ENCODE measurements at regions not wholly inside any gene's neighbourhood (a gene's known extent, or its start where the extent isn't known, plus 50 kb on each side); places are given as distances from the start of the nearest gene placed in this dataset.

- DNase-seq (ENCODE audit: low spot score in 2 of 2) = no peak
- FAIRE-seq = no peak
These were observed 518.9 kb downstream of the TUSC7 start for GRCh38 chr3:117228466-117228865.

- FAIRE-seq (no peak), DNase-seq (ENCODE audit: low spot score in 2 of 2) (no peak)
These were observed 521.3 kb downstream of the TUSC7 start for GRCh38 chr3:117230924-117231323.

DNA sequence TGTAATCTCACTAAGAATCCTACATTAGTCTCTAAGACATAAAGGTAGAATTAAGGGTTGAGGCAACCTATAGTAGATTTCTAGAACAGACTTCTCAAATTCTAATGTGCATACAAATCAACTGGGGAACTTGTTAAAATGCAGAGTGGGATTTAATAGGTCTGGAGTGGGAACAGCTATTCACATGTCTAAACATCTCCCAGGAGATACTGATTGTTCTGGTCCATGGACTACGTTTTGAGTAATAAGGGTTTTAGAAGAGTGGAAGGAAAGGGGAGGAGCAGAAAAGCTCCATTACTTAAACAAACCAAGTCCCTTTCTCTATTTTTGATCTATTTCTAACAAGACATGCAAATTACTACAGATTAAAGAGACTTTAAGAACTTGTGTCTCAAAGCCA, 524.8 kb downstream of the TUSC7 start:
- no peak for DNase-seq (ENCODE audit: low spot score in 2 of 2)
- FAIRE-seq = no peak

GRCh38 chr3:117235304-117235703, 525.7 kb downstream of the TUSC7 start:
- FAIRE-seq (no peak), DNase-seq (ENCODE audit: low spot score in 2 of 2) (no peak)

DNA sequence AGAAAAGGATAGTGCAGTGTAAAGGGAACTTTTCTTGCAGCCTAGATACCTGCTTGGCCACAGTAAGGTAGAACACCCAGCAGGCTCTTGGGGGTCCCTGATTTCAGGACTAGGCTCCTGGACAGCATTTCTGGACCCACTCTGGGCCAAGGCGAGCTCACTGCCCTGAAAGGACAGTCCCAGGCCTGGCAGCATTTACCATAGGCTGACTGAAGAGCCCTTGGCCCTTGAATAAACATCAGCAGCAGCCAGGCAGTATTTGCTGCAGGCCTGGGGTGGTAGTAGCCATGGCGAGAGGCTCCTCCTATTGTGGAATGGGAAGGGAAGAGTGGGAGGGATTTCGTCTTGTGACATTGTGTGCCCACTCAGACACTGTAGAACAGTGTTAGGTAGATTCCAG, 529.2 kb downstream of the TUSC7 start:
- no peak for DNase-seq (ENCODE audit: low spot score in 2 of 2)
- no peak for FAIRE-seq

DNA sequence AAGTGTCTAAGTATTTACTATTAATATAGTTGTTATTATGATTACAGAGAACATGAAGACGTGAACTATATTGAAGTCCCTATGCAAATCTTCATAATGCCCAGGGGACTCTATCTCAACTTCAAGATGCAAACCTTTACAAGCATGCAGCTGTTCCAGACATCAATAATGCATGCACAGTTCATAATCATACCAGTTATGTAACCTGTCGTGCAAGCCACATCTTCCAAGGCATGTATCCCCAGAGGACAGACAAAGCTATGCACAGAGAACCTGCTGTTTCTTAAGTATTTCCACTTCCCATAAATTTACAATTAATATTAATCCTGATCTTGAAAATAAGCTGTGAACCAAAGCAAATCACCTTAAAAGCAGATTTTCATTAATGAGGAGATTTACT, 534.1 kb downstream of the TUSC7 start:
- FAIRE-seq = no peak
- no peak for DNase-seq (ENCODE audit: low spot score in 2 of 2)

DNA sequence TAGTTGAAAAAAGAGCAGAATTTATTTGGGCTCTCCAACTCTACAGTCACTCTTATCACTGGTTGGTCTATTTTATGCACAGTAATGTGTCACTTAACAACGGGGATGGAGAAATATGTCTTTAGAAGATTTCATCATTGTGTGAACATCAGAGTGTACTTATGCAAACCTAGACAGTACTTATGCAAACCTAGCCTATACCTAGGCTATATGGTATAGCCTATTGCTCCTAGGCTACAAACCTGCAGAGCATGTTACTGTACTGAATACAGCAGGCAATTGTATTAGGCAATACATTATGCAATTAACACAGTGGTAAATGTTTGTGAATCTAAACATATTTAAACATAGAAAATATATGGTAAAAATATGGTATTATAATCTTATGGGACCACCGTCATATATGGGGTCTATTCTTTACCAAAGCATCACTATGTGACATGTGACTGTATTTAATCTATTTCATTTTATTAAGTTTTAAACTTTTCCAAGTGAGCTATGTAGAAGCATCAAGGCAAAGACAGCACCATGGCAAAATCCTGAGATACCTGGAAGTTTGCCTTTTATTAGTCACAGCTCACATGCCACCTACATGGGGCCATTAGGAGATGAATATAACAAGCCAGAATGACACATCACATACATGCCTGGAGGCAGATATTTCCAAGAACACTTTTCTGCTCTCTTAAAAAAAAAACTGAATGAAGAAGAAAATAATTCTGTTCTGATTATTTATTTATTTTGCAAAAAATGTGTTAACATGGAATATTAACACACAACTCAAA, 537.4 kb downstream of the TUSC7 start:
- no peak for FAIRE-seq
- no peak for DNase-seq (ENCODE audit: low spot score in 2 of 2)

GRCh38 chr3:117248153-117248552, 538.6 kb downstream of the TUSC7 start:
- DNase-seq (ENCODE audit: low spot score in 2 of 2) = no peak
- FAIRE-seq = no peak

GRCh38 chr3:117252208-117252607, 542.6 kb downstream of the TUSC7 start:
- DNase-seq (ENCODE audit: low spot score in 2 of 2) = no peak
- FAIRE-seq = no peak

- no peak for FAIRE-seq
- DNase-seq (ENCODE audit: low spot score in 2 of 2) = no peak
These were observed 543.1 kb downstream of the TUSC7 start for GRCh38 chr3:117252651-117253050.

DNA sequence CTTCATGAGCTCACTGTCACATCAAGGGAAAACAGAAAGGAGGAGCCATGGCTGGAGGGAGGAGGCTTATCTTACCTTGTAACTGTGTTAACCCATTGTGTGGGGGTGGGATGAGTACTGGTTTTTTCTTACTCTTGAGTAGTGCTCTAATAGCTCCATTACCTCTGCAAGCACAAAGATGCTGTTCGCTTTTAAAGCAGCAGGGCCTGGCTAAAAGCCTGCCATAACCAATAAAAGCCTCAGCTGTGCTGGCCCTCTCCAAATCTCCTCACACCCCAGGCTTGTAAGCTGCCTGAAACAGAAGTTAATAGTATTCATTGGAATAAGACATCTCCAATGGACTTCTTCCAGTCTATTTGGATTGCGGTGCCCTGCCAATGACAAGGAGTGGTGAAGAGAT, 544.1 kb downstream of the TUSC7 start:
- DNase-seq (ENCODE audit: low spot score in 2 of 2) = no peak
- FAIRE-seq = no peak

- FAIRE-seq (no peak), DNase-seq (ENCODE audit: low spot score in 2 of 2) (no peak)
These were observed 545.4 kb downstream of the TUSC7 start for GRCh38 chr3:117254985-117255384.

GRCh38 chr3:117255736-117256135, 546.2 kb downstream of the TUSC7 start:
- FAIRE-seq (no peak), DNase-seq (ENCODE audit: low spot score in 2 of 2) (no peak)

DNA sequence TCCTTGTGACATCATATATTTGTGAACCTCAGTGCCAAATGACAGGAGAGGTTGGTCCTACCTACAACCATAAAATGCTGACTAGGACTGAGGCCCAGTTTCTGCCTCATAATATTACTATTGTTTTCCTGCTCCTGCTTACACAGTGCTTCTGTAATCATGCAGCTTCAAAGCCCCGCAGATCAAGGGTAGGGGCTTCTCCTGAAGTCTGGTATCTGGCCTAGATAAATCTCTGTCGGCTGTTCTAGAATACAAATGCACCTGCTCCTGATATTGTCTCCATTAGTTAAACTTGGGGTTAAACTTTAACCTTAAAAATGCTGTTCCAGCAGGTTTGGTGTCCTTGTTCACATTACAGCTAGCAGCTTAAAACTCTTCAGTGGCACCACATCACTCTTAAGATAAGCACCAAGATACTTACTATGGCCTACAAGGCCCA, 552.4 kb downstream of the TUSC7 start:
- FAIRE-seq = no peak
- no peak for DNase-seq (ENCODE audit: low spot score in 2 of 2)

DNA sequence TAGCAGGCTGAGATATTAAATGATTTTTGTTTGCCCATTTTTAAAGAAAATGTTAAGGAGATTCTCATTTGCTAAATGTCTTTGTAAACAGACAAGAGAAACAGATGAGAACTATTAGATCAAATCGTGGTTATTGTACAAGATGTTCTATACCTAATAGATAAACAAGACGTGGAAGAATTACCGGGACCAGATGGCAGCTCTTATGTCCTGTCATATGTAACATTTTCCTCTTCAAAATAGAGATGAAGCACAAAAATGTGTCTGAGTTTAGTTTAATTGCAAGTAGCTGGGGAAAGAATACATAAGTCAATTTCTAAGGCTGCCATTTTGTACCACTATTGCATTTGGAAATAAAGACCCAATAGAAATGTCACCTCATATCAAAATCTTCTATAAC, 553.7 kb downstream of the TUSC7 start:
- no peak for DNase-seq (ENCODE audit: low spot score in 2 of 2)
- FAIRE-seq = no peak

- no peak for DNase-seq (ENCODE audit: low spot score in 2 of 2)
- FAIRE-seq = no peak
These were observed 554.2 kb downstream of the TUSC7 start for GRCh38 chr3:117263745-117264144.

DNA sequence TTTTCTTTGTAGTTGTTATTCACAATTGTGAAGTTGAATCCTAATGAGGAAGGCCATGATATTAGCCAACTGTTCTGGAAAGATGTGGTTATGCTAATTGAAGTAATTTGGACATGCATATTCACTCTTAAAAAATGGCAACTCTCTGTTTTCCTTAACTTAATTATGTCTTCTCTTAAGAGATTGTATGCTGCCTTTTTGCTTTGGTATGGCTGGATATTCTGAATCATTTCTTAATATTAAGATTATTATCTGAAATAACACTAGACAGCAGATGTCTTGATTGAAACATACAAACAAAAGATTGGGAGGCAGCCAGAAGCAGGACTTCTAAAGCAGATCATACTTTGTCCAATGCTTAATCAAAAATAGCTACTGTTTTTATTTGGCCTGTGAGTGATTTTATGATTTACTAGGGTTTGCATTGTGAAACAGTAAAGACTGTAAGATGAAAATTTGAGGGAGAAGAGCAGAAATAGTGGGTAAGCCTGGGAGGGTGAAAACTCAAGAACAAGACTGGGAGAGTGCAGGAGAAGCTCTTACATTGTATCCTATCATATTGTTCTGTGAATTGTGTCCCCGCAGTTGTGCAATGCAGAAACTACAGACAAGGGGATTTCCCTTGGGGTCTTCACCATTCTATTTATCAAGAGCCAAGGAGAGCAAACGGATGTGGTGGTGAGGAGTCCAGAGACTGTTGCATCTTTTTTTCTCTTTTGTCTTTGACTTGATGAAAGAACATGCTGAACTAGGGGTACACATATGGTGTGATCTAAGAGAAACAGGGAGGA, 554.8 kb downstream of the TUSC7 start:
- no peak for FAIRE-seq
- DNase-seq (ENCODE audit: low spot score in 2 of 2) = no peak

GRCh38 chr3:117266806-117267205, 557.2 kb downstream of the TUSC7 start:
- DNase-seq (ENCODE audit: low spot score in 2 of 2) (no peak), FAIRE-seq (peak; percentile 24)

DNA sequence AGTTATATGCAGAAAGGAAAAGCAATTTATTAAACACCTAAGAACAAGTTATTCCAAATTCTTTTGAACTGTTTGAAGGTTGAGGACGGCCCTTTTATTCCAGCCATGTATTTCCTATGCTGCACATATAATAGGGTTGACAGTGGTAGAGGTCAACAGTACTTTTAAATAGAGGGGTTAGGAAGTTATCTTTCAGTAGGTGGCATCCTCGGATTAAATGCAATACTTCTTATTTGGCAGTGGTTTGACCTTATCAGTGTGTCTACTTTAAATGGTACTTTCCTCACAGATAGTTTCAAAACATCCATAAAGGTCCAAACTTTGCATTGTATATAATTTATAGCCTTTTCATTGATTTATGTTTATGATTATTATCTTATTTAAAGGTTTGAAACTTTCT, 558.7 kb downstream of the TUSC7 start:
- no peak for FAIRE-seq

GRCh38 chr3:117272274-117272673, 562.7 kb downstream of the TUSC7 start:
- DNase-seq (ENCODE audit: low spot score in 2 of 2) (no peak), FAIRE-seq (no peak)

More for the DNA sequence above, 558.7 kb downstream of the TUSC7 start:
- DNase-seq (ENCODE audit: low spot score in 2 of 2) = no peak

DNA sequence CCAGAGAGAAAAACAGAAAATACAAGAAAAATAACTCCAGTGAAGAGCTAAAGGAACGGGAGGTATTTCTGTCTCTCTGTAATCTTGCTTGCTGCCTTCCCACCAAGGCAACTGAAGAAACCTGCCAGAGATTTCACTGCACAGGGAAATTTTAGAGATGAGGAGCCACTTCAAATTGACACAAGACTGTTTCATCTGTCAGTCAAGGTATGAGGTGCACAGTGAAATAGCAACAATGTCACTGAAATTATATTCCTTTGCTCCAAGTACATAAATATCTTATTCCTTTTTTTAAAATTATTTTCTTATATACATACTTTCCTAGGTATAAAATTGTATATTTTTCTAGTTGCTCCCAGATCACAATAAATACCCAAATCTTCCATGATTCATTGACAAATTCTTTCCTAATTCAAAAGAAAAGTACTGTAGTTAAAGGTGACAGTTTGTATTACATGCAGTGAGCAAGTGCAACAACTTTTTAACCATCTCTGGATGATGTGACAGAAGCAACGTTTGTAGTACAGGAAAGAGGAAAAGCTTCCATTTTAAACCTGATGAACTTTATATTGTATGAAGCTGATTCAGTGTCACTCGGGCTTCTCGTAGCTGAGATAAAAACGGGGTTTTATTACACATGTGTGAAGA, 563.4 kb downstream of the TUSC7 start:
- DNase-seq (ENCODE audit: low spot score in 2 of 2) (no peak), FAIRE-seq (no peak)

Data from frontal cortex (tissue), 3 donors.